GM18951 (cell line): ENCODE measurements at regions not wholly inside any gene's neighbourhood (a gene's known extent, or its start where the extent isn't known, plus 50 kb on each side); places are given as distances from the start of the nearest gene placed in this dataset.
"Not testable (repeated sequence)": the region's sequence is repeated elsewhere in the genome, so short reads cannot be mapped to it uniquely, and the experiment has no call there.

ENCODE experiments used
- POLR2A ChIP-seq: IDR thresholded peaks from 4 replicates; pipeline ENCODE4 v1.6.1; 2011; ENCODE audit warnings: mild to moderate bottlenecking; ENCODE audit not compliant: insufficient read length, insufficient read depth; ENCODE audit errors: extremely low read depth
- in situ Hi-C: fragments of 300-500 bp; cut with MboI; formaldehyde crosslinking; loops from one replicate; pipeline ENCODE4 v1.12.0; 2022; ENCODE audit warnings: low sequenced_read_pairs, mixed read lengths, inconsistent platforms; ENCODE audit not compliant: unreplicated experiment

DNA sequence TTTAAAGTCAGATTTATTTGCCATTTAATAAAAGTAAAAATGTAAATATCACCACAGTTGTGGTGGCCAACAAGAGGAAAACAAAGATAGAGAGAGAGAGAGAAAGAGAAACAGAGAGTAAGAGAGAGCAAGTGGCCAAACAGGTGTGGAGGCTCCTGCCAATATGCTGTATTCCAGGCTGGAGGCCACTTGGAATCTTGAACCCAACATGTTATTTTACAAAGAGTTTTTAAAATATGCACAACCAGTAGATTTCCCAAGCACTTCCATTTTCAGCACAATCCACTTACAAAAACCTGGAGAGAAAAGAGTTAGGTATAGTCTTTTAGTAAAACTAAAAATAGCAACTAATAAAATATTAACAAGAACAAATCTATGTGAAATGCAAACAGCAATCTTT, 1323.1 kb upstream of the CITED2 start:
- in situ Hi-C loops: no loop called here
- no peak for TF ChIP-seq POLR2A

DNA sequence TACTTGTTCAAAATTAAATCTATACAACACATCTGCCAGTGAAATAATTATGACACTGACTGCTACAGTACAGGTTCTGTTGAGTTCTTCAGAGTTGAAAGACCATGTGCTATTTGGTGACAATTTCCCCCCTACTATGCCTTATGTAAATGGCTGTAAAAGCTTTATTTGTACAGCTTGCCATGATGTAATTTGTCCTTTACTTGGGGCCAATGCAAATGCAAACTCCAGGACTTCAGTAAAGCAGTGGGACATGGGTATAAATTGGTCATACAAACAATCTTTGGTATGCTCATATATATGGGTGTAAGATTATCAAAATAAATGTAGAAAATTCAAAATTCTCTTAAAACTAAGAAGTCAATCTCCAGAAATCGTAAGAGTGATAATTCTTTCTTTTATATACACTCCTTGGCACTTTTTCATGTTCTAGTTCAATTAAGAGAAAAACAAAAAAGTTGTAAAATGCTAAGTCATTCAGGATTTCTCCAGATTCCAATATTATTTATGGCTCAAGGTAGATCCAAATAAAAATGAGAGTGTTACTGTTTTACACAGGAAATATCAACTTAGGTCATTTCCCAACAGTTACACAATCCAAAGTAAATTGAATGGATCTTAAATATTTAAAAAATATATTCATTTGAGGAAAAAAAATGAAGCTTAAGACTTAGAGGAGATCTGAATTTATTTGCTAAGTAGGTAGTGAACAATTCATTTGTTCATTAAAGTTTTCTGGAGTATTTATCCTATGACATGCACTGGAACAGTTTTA, 1310.5 kb upstream of the CITED2 start:
- TF ChIP-seq POLR2A: no peak
- in situ Hi-C loops: no loop called here

DNA sequence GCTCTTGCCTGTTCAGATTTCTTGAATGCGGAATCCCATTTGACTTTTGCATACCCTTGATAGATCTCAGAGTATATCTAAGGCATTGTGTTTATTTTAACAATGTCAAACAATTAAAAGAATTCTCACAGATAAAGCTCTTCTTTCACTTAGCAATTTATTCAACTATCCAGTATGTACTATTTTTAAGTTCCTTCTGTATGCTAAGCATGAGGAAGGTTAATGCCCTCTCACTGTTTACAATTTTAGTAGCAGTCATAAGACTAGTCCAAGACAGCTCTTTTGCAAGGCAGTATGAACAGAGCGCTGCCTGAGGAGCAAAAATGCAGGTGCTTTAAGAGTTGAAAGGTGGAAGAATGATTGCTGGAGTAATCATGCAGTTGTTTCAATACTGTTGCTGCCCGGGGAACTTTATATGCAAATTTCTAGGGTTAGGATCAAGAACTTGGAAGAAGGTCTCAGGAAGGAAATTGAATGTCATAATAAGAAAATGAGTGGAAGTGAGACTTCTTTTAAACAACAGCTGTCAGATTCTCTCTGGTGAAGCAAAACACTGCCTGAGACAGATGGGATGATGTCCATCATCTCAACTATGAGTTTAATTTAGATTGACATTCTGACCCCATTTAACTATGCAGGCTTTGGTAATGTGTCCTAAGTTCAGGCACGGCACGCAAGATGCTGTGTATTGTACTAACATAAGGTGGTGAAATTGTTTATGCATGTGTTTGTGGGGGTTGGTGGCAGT, 1303.5 kb upstream of the CITED2 start:
- in situ Hi-C loops: no loop called here
- TF ChIP-seq POLR2A: no peak

DNA sequence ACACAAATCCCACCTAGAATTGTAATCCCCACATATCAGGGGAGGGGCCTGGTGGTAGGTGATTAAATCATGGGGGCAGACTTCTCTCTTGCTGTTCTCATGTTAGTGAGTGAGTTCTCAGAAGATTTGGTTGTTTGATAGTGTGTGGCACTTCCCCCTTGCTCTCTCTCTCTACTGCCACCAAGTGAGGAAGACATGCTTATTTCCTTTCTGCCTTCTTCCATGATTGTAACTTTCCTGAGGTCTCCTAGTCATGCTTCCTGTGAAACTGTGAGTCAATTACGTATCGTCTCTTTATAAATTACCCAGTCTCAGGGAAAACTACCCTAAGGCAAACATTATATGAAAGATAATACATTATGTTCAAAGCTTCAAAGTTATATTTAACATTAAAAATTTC, 1297.5 kb upstream of the CITED2 start:
- in situ Hi-C loops: no loop called here
- TF ChIP-seq POLR2A: no peak

DNA sequence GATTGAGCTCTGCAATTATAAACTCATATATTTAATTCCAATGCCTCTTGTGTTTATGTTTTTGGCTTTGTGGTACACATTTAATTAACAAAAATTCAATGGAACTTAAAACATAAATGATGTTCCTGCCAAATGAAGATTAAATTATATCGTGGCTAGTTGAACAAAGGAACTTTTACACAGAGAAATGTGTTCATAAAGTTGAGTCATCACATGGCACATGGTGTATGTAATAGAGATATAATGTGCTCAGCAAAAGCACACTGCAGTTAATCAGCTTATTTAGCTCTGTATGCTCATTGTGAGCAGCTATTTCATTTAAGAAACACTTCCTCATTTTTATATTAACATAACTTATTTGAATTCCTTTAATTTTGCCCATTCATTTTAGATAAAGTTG, 1295.6 kb upstream of the CITED2 start:
- in situ Hi-C loops: no loop called here
- TF ChIP-seq POLR2A: no peak

DNA sequence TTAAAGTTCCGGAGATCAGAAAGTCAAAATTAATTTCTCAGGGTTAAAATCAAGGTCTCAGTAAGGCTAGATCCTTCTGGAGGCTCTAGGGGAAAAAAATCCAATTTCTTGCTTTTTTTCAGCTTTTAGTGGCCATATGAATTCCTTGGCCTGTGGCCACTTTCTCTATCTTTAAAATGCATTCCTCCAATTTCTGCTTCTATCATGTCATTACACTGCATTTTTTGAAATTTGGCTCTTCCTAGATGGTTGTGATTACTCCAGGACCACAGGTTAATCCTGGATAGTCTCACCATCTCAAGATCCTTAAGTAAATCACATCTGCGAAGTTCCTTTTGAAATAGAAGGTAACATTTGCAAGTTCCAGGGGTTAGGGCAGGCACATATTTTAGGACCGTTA, 1294.9 kb upstream of the CITED2 start:
- in situ Hi-C loops: no loop called here
- no peak for TF ChIP-seq POLR2A

DNA sequence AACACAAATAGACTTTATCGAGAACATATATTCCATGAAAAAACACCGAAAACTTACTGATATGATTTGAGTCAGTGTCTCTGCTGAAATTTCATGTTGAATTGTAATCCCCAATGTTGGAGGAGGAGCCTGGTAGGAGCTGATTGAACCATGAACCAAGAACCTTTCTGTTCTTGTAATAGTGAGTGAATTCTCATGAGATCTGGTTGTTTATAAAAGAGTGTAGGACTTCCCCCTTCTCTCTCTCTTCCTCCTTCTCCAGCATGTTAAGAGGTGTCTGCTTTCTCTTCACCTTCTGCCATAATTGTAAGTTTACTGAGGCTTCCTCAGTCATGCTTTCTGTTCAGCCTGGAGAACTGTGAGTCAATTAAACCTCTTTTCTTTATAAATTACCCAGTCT, 1289.3 kb upstream of the CITED2 start:
- no peak for TF ChIP-seq POLR2A
- in situ Hi-C loops: no loop called here

DNA sequence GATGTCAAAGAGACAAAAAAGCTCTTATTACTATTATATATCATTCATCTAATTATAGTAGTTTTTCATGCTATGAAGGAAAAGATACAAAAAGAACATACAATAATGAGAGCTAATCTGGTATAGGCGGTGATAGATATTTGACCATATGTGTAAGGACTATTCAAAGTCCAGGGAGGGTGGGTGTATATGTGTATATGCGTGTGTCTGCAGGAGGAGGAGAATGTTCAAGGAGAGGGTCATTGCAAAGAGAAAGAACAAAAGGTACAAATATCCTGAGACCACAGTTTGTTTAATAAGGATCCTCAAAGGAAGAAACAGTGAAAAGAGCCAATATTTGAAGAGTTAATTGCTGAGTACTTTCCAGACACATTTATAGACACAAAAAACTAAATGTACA, 1288.6 kb upstream of the CITED2 start:
- in situ Hi-C loops: no loop called here
- no peak for TF ChIP-seq POLR2A

DNA sequence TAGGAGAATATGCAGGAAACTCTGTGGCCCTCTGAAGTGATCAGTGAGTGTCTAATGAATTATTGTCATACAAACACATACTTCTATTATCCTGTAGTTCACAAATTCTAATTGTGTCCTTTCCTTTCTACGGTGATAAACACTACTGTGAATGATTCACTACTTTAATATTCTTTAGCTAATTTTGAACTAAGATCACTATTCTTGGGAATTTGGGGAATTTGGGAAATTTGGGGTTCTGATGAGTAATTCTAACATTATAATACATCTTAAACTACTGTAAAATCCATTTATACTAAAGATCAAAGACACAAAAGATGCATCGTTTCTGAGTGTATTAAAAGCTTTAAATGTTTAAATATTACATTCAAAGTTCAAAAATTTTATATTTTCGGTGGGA, 1287.2 kb upstream of the CITED2 start:
- no peak for TF ChIP-seq POLR2A

DNA sequence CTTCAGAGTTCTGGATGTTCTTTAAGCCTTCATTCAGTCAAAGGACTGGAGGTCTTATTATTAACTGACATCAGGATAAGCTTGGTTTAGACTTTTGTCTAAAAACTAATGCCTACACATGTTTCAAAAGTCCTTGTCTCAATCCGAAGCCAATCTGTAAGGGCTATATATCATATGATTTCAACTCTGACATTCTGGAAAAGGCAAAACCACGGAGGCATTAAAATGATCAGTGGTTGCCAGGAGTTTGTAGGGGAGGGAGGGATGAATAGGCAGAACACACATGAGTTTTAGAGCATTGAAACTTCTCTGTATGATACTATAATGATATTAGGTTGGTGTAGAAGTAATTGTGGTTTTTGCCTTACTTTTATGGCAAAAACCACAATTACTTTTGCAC, 1285.8 kb upstream of the CITED2 start:
- TF ChIP-seq POLR2A: no peak
- in situ Hi-C loops: no loop called here

More for the DNA sequence above, 1287.2 kb upstream of the CITED2 start:
- in situ Hi-C loops: no loop called here

DNA sequence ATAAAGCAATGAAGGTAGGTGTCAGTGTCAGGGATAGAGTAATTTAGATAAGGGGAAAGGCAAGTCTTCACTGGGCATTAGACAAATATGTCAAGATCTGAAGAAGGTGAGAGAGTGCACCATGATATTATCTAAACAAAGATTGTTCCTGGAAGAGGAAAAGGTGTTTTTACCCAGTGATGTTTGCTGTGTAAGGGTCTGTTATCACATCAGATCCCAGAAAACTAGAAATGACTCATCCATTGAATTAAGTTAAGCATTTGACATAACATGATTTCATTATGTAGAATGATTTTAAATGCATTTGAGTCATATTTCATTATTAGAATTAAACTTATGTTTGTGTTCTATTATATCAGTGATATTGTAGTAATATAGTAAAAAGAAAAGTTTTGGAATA, 1279.5 kb upstream of the CITED2 start:
- TF ChIP-seq POLR2A: no peak
- in situ Hi-C loops: no loop called here

DNA sequence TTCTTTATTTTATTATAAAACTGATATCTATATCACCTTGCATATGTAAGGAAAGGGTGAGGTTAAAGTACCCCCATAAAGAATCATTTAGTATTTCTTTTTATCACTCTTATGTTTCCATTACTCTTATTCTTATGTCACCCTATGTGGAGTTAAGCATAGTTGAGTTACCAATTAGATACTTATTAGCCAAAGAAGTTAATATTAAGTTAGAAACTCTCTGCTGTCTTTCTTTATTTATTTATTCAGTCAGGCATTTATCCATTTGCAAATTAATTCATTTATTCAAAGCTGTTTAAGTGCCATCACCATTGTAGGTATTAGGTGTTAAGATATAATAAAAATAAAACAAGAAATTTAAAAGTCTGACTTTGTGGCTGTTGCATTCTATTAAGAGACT, 1279.1 kb upstream of the CITED2 start:
- in situ Hi-C loops: no loop called here
- TF ChIP-seq POLR2A: no peak

DNA sequence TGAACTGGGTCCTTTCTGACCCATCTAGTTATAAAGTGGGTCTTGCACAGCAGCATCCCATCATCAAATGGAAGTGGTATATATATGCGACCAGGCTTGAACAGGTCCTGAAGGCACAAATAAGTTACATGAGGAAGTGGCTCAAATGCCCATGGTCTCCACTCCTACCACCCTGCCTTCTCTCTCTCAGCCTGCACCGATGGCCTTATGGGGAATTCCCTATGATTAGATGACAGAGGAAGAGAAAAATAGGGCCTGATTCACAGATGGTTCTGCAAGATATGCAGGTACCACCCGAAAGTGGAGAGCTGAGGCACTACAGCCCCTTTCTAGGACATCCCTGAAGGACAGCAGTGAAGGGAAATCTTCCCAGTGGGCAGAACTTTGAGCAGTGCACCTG, 1275.1 kb upstream of the CITED2 start:
- in situ Hi-C loops: not testable (repeated sequence)

DNA sequence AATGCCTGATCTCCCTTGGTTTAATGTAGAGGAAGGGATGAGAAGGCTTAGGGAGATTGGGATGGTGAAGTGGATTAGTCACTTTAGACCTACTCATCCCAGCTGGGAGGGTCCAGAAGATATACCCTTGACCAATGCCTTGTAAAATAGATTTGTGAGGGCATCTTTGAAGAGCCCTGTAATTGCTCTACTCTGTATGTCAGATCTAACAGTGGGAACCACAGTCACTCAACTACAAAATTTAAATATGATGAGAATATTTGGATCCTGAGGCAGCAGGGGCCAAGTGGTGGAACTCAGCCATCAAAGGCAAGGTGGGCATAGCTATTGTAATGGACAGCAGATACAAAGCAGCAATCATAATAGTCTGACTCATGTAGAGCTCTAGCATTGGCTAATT, 1272.9 kb upstream of the CITED2 start:
- in situ Hi-C loops: not testable (repeated sequence)
